ENCODE measurements at regions not wholly inside any gene's neighbourhood (a gene's known extent, or its start where the extent isn't known, plus 50 kb on each side); places are given as distances from the start of the nearest gene placed in this dataset.
"Not testable (repeated sequence)": the region's sequence is repeated elsewhere in the genome, so short reads cannot be mapped to it uniquely, and the experiment has no call there.

DNA sequence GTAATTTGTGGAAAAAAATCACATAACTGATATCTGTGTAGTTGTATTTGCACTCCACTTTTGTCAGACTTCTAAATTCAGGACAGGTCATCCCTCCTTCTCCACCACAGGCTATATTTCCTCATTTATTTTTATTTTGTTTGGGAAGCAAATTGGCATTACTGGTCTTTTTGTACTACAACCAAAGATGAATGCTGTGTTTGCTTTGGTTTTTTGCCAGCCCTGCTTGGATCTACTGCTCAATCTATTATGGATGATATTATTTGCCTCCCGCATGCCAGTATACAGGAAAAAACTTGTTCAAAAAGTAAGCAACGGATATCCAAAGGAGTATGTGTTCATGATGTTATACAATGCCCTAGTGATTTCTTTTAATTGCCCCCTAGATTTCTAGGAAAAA is 948.8 kb downstream of the TRHDE start:
- H3K36me3 Mint-ChIP-seq, result no peaks in the 10 kb centered on the region
- no peaks in the 10 kb centered on the region for H3K4me1 Mint-ChIP-seq
- no peak for DNase-seq
- peaks cover 0 to 43% (median 16%) of the 10 kb centered on the region in 6 donors for H3K9me3 Mint-ChIP-seq
- no peaks in the 10 kb centered on the region for H3K27me3 Mint-ChIP-seq (ENCODE audit: low read depth in 3 of 3)
- no peak overlapping the region for H3K4me3 Mint-ChIP-seq
- no peak overlapping the region for H3K27ac Mint-ChIP-seq

- Mint-ChIP-seq H3K27me3 (ENCODE audit: low read depth in 3 of 3) (no peaks in the 10 kb centered on the region), H3K36me3 (no peaks in the 10 kb centered on the region), H3K4me3 (no peak overlapping the region), H3K27ac (no peak overlapping the region), H3K4me1 (no peaks in the 10 kb centered on the region), H3K9me3 (peaks cover 0 to 44% (median 17%) of the 10 kb centered on the region in 6 donors)
- no peak for DNase-seq
Observed at GRCh38 chr12:73221398-73221797, 949.2 kb downstream of the TRHDE start.

GRCh38 chr12:73221836-73222235 is 949.7 kb downstream of the TRHDE start:
- Mint-ChIP-seq H3K27me3 (ENCODE audit: low read depth in 3 of 3) (no peaks in the 10 kb centered on the region), H3K9me3 (peaks cover 0 to 44% (median 17%) of the 10 kb centered on the region in 6 donors), H3K4me1 (no peaks in the 10 kb centered on the region), H3K27ac (no peak overlapping the region), H3K36me3 (no peaks in the 10 kb centered on the region), H3K4me3 (no peak overlapping the region)
- no peak for DNase-seq

DNA sequence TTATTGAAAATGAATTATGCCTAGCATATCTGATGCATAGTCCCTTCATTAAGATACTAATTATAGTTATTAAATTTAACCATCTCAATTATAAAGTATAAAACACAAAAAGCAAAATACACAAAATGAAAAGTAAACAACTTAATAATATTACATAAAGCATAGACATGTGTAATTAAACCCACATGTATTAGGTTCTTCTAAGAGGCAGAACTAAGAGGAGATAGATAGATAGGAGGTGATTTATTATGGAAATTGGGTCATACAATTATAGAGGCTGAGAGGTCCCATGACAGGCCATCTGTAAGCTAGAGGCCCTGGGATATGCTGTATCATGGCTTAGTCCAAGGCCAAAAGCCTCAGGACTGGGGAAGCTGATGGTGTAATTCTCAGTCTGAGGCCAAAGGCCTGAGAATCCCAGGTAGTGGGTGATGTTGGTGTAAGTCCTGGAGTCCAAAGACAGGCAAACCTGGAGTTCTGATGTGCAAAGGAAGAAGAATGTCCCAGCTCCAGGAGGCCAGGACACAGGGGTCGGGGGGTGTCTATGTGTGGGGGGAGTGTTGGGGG is 953.3 kb downstream of the TRHDE start:
- Mint-ChIP-seq H3K9me3 (peaks cover 3 to 24% (median 13%) of the 10 kb centered on the region in 6 donors), H3K4me3 (no peak overlapping the region), H3K4me1 (no peaks in the 10 kb centered on the region), H3K36me3 (no peaks in the 10 kb centered on the region), H3K27ac (no peak overlapping the region), H3K27me3 (ENCODE audit: low read depth in 3 of 3) (no peaks in the 10 kb centered on the region)
- no peak for DNase-seq

DNA sequence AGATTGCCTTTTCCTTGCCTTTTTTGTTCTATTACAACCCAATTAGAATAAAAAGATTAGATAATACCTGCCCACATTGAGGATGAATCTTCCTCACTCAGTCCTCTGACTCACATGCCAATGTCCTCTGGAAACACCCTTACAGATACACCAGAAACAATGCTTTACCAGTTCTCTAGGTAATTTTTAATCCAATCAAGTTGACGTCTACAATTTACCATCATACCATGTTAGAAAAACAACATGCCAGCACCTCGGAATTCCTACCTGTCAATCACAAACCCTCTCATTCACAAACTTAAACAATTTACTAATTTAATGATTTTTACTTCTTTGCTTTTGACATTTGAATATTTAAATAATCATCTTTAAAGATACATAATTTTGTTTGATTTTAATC is 953.8 kb downstream of the TRHDE start:
- no peaks in the 10 kb centered on the region for H3K4me1 Mint-ChIP-seq
- no peak overlapping the region for H3K27ac Mint-ChIP-seq
- no peaks in the 10 kb centered on the region for H3K27me3 Mint-ChIP-seq (ENCODE audit: low read depth in 3 of 3)
- H3K36me3 Mint-ChIP-seq, result no peaks in the 10 kb centered on the region
- DNase-seq, result no peak
- H3K9me3 Mint-ChIP-seq, result peaks cover 3 to 25% (median 13%) of the 10 kb centered on the region in 6 donors
- no peak overlapping the region for H3K4me3 Mint-ChIP-seq

DNA sequence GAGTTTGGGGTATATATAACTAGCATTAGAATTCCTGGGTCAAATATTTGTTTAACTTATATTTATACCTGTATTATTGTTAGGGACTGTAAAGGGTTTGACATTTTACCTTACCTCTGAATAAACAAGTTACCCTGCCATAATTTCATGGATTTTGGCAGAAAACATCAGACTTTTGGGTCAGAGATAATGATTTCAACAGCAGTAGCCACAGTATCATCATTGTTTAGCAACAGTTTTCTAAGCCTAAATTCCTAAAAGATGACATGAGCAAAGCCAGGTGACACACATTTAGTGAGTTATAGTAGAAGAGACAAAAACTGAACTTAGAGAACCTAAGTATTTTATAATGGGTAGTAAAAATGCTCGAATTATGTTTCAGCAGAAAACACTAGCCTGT is 954.4 kb downstream of the TRHDE start:
- H3K36me3 Mint-ChIP-seq, result no peaks in the 10 kb centered on the region
- peaks cover 6 to 26% (median 13%) of the 10 kb centered on the region in 6 donors for H3K9me3 Mint-ChIP-seq
- DNase-seq, result no peak
- H3K27me3 Mint-ChIP-seq (ENCODE audit: low read depth in 3 of 3), result no peaks in the 10 kb centered on the region
- H3K27ac Mint-ChIP-seq, result no peak overlapping the region
- H3K4me1 Mint-ChIP-seq, result no peaks in the 10 kb centered on the region
- no peak overlapping the region for H3K4me3 Mint-ChIP-seq

DNA sequence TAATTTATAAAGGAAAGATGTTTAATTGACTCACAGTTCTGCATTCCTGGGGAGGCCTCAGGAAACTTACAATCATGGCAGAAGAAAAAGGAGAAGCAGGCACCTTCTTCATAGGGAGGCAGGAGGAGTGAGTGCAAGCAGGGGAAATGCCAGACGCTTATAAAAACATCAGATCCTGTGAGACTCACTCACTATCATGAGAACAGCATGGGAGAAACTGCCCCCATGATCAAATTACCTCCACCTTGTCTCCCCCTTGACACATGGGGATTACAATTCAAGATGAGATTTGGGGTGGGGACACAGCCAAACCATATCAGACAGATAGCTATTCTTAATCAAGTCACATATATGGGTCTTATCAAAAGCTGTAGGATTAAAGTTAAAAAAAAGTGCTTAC is 956.7 kb downstream of the TRHDE start:
- H3K27ac Mint-ChIP-seq; H3K27me3 Mint-ChIP-seq (ENCODE audit: low read depth in 3 of 3); H3K4me1 Mint-ChIP-seq; DNase-seq; H3K4me3 Mint-ChIP-seq; H3K36me3 Mint-ChIP-seq: not testable (repeated sequence)
- H3K9me3 Mint-ChIP-seq, result peaks cover 8 to 26% (median 22%) of the 10 kb centered on the region in 6 donors

DNA sequence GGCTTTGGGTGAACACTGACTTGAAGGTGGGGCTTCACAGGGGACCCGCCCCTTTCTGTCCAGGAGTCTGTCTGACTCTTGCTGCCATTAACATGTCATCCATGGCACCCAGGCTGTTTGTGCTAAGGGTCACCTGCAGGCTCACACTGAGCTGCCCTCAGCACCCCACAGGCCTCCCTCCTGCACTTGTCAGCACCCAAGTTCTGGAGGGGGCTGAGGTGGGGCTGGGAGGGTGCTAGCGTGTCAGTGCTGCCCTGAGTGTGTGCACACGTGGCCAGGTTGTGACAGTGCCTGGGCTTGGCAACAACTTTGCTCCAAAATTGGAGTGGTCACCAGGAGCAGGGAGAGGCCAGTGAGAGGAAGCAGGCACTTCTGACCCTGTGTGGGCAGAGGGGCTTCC is 963.2 kb downstream of the TRHDE start:
- Mint-ChIP-seq H3K4me3 (no peak overlapping the region), H3K36me3 (no peaks in the 10 kb centered on the region), H3K27ac (no peak overlapping the region), H3K4me1 (no peaks in the 10 kb centered on the region), H3K9me3 (peaks cover 12 to 37% (median 23%) of the 10 kb centered on the region in 6 donors), H3K27me3 (ENCODE audit: low read depth in 3 of 3) (peaks cover 0 to 2% (median 0%) of the 10 kb centered on the region in 3 donors)
- DNase-seq, result no peak

DNA sequence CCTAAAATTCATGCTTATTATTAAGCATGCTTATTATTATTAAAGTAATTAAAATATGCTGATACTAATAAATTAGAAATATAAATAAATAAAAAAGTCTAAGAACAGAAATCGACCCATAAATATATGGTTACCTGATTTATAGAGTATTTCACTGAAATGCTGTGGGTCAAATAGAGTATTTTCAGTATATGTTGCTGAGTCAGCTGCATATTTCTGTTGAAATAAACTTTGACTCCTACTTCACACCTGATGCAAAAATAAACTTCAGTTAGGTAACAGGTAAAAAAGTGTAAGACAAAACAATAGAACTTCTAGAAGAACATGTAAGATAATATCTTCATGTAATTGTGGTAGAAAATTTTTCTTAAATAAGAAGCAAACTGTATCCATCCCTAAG is 967.9 kb downstream of the TRHDE start:
- Mint-ChIP-seq H3K27me3 (ENCODE audit: low read depth in 3 of 3) (no peaks in the 10 kb centered on the region), H3K4me3 (no peak overlapping the region), H3K27ac (no peak overlapping the region), H3K4me1 (no peaks in the 10 kb centered on the region), H3K9me3 (peaks cover 6 to 29% (median 10%) of the 10 kb centered on the region in 6 donors), H3K36me3 (no peaks in the 10 kb centered on the region)
- DNase-seq, result no peak

- peaks cover 0 to 4% (median 0%) of the 10 kb centered on the region in 3 donors for H3K36me3 Mint-ChIP-seq
- no peaks in the 10 kb centered on the region for H3K27me3 Mint-ChIP-seq (ENCODE audit: low read depth in 3 of 3)
- no peak for DNase-seq
- no peak overlapping the region for H3K4me3 Mint-ChIP-seq
- H3K4me1 Mint-ChIP-seq, result no peaks in the 10 kb centered on the region
- H3K9me3 Mint-ChIP-seq, result peaks cover 6 to 30% (median 17%) of the 10 kb centered on the region in 6 donors
- H3K27ac Mint-ChIP-seq, result no peak overlapping the region
Observed at GRCh38 chr12:73262788-73263381, 990.7 kb downstream of the TRHDE start.

DNA sequence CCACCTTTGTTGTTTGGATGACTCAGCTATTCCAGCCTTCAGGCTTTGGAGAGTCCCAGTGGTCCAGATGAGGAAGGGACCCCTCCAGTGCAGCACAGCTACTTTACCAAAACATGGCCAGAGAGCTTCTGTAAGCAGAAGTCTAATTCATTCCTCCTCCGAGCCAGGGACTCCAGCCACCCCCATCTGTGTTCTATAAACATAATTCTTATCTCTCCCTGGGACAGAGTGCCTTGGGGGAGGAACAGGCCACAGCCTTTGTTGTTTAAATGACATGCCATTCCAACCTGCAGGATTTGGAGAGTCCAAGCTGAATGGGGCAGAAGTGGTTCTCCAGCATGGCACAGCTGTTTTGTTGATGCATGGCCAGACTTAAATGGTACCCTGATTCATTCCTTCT is 994.0 kb downstream of the TRHDE start:
- no peak for DNase-seq
- H3K4me3 Mint-ChIP-seq, result no peak overlapping the region
- H3K9me3 Mint-ChIP-seq, result peaks cover 5 to 42% (median 31%) of the 10 kb centered on the region in 6 donors
- H3K27me3 Mint-ChIP-seq (ENCODE audit: low read depth in 3 of 3), result no peaks in the 10 kb centered on the region
- no peak overlapping the region for H3K27ac Mint-ChIP-seq
- H3K36me3 Mint-ChIP-seq, result peaks cover 0 to 4% (median 0%) of the 10 kb centered on the region in 3 donors
- H3K4me1 Mint-ChIP-seq, result no peaks in the 10 kb centered on the region

GRCh38 chr12:73274976-73275375 is 1002.8 kb downstream of the TRHDE start:
- H3K36me3 Mint-ChIP-seq, result no peaks in the 10 kb centered on the region
- DNase-seq, result no peak
- H3K9me3 Mint-ChIP-seq, result peaks cover 4 to 26% (median 8%) of the 10 kb centered on the region in 6 donors
- H3K27me3 Mint-ChIP-seq (ENCODE audit: low read depth in 3 of 3), result no peaks in the 10 kb centered on the region
- H3K27ac Mint-ChIP-seq, result no peak overlapping the region
- H3K4me3 Mint-ChIP-seq, result no peak overlapping the region
- H3K4me1 Mint-ChIP-seq, result no peaks in the 10 kb centered on the region

GRCh38 chr12:73277971-73278370 is 1005.8 kb downstream of the TRHDE start:
- no peak for DNase-seq
- Mint-ChIP-seq H3K36me3 (no peaks in the 10 kb centered on the region), H3K27me3 (ENCODE audit: low read depth in 3 of 3) (no peaks in the 10 kb centered on the region), H3K27ac (no peak overlapping the region), H3K9me3 (peaks cover 1 to 18% (median 6%) of the 10 kb centered on the region in 6 donors), H3K4me3 (no peak overlapping the region), H3K4me1 (no peaks in the 10 kb centered on the region)

- DNase-seq, result no peak
- Mint-ChIP-seq H3K4me1 (no peaks in the 10 kb centered on the region), H3K27me3 (ENCODE audit: low read depth in 3 of 3) (no peaks in the 10 kb centered on the region), H3K36me3 (peaks cover 0 to 3% (median 0%) of the 10 kb centered on the region in 3 donors), H3K4me3 (no peak overlapping the region), H3K9me3 (peaks cover 6 to 23% (median 17%) of the 10 kb centered on the region in 6 donors), H3K27ac (no peak overlapping the region)
Observed at GRCh38 chr12:73301530-73301929, 1029.4 kb downstream of the TRHDE start.

DNA sequence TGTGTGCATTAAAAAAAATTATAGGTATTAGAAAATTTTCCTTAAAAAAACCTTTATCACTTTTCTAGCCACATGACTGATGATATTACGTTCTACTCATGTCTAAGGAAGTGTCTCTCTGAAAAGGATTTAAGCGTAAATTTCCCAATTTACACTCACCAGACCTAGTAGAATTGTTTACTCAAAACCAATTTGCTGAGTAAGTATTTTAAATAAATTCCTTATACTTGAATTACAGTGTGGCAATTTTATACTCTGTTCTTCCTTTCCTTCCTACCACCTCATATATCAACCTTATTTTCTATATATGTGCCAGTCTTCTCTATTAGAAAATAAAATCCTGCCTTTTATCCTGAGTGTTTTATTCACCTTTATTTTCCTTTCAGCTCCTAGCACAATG is 1035.1 kb downstream of the TRHDE start:
- Mint-ChIP-seq H3K4me1 (no peaks in the 10 kb centered on the region), H3K9me3 (peaks cover 3 to 24% (median 11%) of the 10 kb centered on the region in 6 donors), H3K27me3 (ENCODE audit: low read depth in 3 of 3) (no peaks in the 10 kb centered on the region), H3K4me3 (no peak overlapping the region), H3K36me3 (peaks cover 0 to 4% (median 0%) of the 10 kb centered on the region in 3 donors), H3K27ac (no peak overlapping the region)
- no peak for DNase-seq
